Neuronal stem cell (in vitro differentiated cells): ENCODE measurements at regions not wholly inside any gene's neighbourhood (a gene's known extent, or its start where the extent isn't known, plus 50 kb on each side); places are given as distances from the start of the nearest gene placed in this dataset.

Source experiments
- DNase-seq: peaks from one replicate; pipeline ENCODE4 v3.0.0-alpha.2; 2013; ENCODE audit warnings: low spot score
- H2AFZ ChIP-seq: one replicate; pipeline ENCODE4 v1.6.1; 2013; ENCODE audit warnings: mild to moderate bottlenecking, low read length, inconsistent platforms
- H2AK5ac ChIP-seq: 2 replicates; pipeline ENCODE4 v1.6.1; 2013; ENCODE audit warnings: low read depth, mild to moderate bottlenecking, inconsistent platforms, low read length, moderate library complexity, mixed read lengths
- H2BK120ac ChIP-seq: 2 replicates; pipeline ENCODE4 v1.6.1; 2013; ENCODE audit warnings: low read depth, mild to moderate bottlenecking, inconsistent platforms, low read length, moderate library complexity, mixed read lengths
- H2BK12ac ChIP-seq: one replicate; pipeline ENCODE4 v1.6.1; 2013; ENCODE audit warnings: low read length, inconsistent platforms
- H2BK15ac ChIP-seq: 2 replicates; pipeline ENCODE4 v1.6.1; 2013; ENCODE audit warnings: mild to moderate bottlenecking, low read length, inconsistent platforms, mixed read lengths
- H2BK5ac ChIP-seq: one replicate; pipeline ENCODE4 v1.6.1; 2013; ENCODE audit warnings: inconsistent platforms, mild to moderate bottlenecking, low read length, moderate library complexity
- H3K14ac ChIP-seq: one replicate; pipeline ENCODE4 v1.6.1; 2013; ENCODE audit warnings: low read length, inconsistent platforms
- H3K18ac ChIP-seq: 2 replicates; pipeline ENCODE4 v1.6.1; 2013; ENCODE audit warnings: low read length, inconsistent platforms
- H3K23ac ChIP-seq: 2 replicates; pipeline ENCODE4 v1.6.1; 2013; ENCODE audit warnings: low read depth, mild to moderate bottlenecking, mixed read lengths, low read length, inconsistent platforms; ENCODE audit not compliant: poor library complexity
- H3K27ac ChIP-seq: replicated peaks from 3 replicates; pipeline ENCODE4 v1.5.1; 2013; ENCODE audit warnings: low read length, inconsistent platforms
- H3K27me3 ChIP-seq, 3 experiments: 2 replicates each; pipeline ENCODE4 v1.6.1; 2013; ENCODE audit warnings: low read length in 3 of 3, mild to moderate bottlenecking in 2 of 3, inconsistent platforms in 1 of 3, low read depth in 1 of 3, mixed read lengths in 1 of 3, moderate library complexity in 1 of 3; ENCODE audit not compliant: control insufficient read depth in 3 of 3, insufficient read depth in 3 of 3
- H3K36me3 ChIP-seq, 2 donors: replicated peaks in 1 of 2; 2 replicates each; pipeline ENCODE4 v1.6.1; 2013; ENCODE audit warnings: low read length in 2 of 2; ENCODE audit not compliant: control insufficient read depth in 2 of 2, insufficient read depth in 2 of 2
- H3K4ac ChIP-seq: 2 replicates; pipeline ENCODE4 v1.6.1; 2013; ENCODE audit warnings: inconsistent platforms, mild to moderate bottlenecking, low read length, moderate library complexity
- H3K4me1 ChIP-seq, 2 donors: 1 replicate in 1 of 2; 2 replicates in 1 of 2; pipeline ENCODE4 v1.6.1; 2013; ENCODE audit warnings: low read length in 2 of 2, low read depth in 1 of 2; ENCODE audit not compliant: control insufficient read depth in 2 of 2, insufficient read depth in 1 of 2
- H3K4me2 ChIP-seq: one replicate; pipeline ENCODE4 v1.6.1; 2013; ENCODE audit warnings: mild to moderate bottlenecking, low read length, inconsistent platforms; ENCODE audit not compliant: insufficient read depth, poor library complexity, severe bottlenecking
- H3K4me3 ChIP-seq, 2 donors: 2 replicates each; pipeline ENCODE4 v1.5.1; 2013; ENCODE audit warnings: low read length in 2 of 2, mild to moderate bottlenecking in 2 of 2, inconsistent platforms in 1 of 2, moderate library complexity in 1 of 2
- H3K79me1 ChIP-seq: one replicate; pipeline ENCODE4 v1.6.1; 2013; ENCODE audit warnings: low read depth, mild to moderate bottlenecking, inconsistent platforms, low read length, moderate library complexity
- H3K9ac ChIP-seq: one replicate; pipeline ENCODE4 v1.6.1; 2013; ENCODE audit warnings: mild to moderate bottlenecking, low read depth, low read length, inconsistent platforms; ENCODE audit not compliant: poor library complexity
- H3K9me3 ChIP-seq, 2 donors: replicated peaks in 1 of 2; 2 replicates each; pipeline versions ENCODE3 to v1.6.1; 2013; ENCODE audit warnings: low read length in 2 of 2, mild to moderate bottlenecking in 2 of 2, inconsistent platforms in 1 of 2, low read depth in 1 of 2, mixed read lengths in 1 of 2, moderate library complexity in 1 of 2; ENCODE audit not compliant: control insufficient read depth in 2 of 2, insufficient read depth in 1 of 2
- H4K8ac ChIP-seq: one replicate; pipeline ENCODE4 v1.6.1; 2013; ENCODE audit warnings: low read depth, mild to moderate bottlenecking, inconsistent platforms, low read length, moderate library complexity
- H4K91ac ChIP-seq: one replicate; pipeline ENCODE4 v1.6.1; 2013; ENCODE audit warnings: low read length, low read depth, mild to moderate bottlenecking, inconsistent platforms; ENCODE audit not compliant: poor library complexity
- WGBS, 2 donors: extraction: QIAGEN DNeasy Blood & Tissue Kit; methylation state at CpG; one replicate each; pipeline ENCODE4 v1.1.7; 2013; ENCODE audit warnings: missing lambda C conversion rate in 2 of 2, mixed read lengths in 1 of 2; ENCODE audit not compliant: insufficient read length in 2 of 2, insufficient replicate concordance in 1 of 2; ENCODE audit errors: extremely low coverage in 2 of 2; 5-methylcytosine and 5-hydroxymethylcytosine counted together

GRCh38 chr6:27078734-27079357, 168.7 kb upstream of the PRSS16 start:
- Histone ChIP-seq H4K91ac (no peak overlapping the region), H3K4ac (no peak overlapping the region), H2BK5ac (no peak overlapping the region), H3K23ac (no peak overlapping the region), H2BK15ac (no peak overlapping the region), H3K4me1 (peaks cover 0 to 1% of the 10 kb centered on the region in 2 donors), H3K14ac (no peak overlapping the region), H3K18ac (no peak overlapping the region), H3K27me3 (peaks cover 0 to 29% (median 4%) of the 10 kb centered on the region in 3 experiments), H3K4me2 (peak overlapping the region; percentile 48), H4K8ac (no peak overlapping the region), H2BK12ac (no peak overlapping the region), H3K9me3 (no peaks in the 10 kb centered on the region), H2AFZ (peak overlapping the region; percentile 61), H2AK5ac (no peak overlapping the region), H3K36me3 (no peaks in the 10 kb centered on the region), H2BK120ac (no peak overlapping the region), H3K4me3 (peak overlapping the region; percentile 10 to 67), H3K27ac (no peak overlapping the region), H3K9ac (no peak overlapping the region), H3K79me1 (no peaks in the 10 kb centered on the region)
- DNase-seq, result peak; percentile 57
- WGBS, 2 donors, result no CpG with 5 or more reads among the region's 9 CpGs

GRCh38 chr6:27081188-27081587, 166.3 kb upstream of the PRSS16 start:
- Histone ChIP-seq H3K4me2 (no peak overlapping the region), H2AK5ac (no peak overlapping the region), H3K4ac (no peak overlapping the region), H2BK5ac (no peak overlapping the region), H2BK120ac (no peak overlapping the region), H3K4me3 (no peak overlapping the region), H3K9me3 (no peaks in the 10 kb centered on the region), H4K8ac (no peak overlapping the region), H3K14ac (no peak overlapping the region), H3K27ac (no peak overlapping the region), H3K23ac (no peak overlapping the region), H4K91ac (no peak overlapping the region), H3K18ac (no peak overlapping the region), H3K36me3 (no peaks in the 10 kb centered on the region), H2AFZ (no peak overlapping the region), H2BK12ac (no peak overlapping the region), H3K79me1 (no peaks in the 10 kb centered on the region), H3K9ac (no peak overlapping the region), H3K4me1 (peaks cover 0 to 1% of the 10 kb centered on the region in 2 donors), H2BK15ac (no peak overlapping the region), H3K27me3 (peaks cover 0 to 29% (median 4%) of the 10 kb centered on the region in 3 experiments)
- DNase-seq, result no peak

GRCh38 chr6:27081931-27082330, 165.6 kb upstream of the PRSS16 start:
- no CpG with 5 or more reads among the region's 2 CpGs for WGBS, 2 donors
- DNase-seq, result no peak
- no peak overlapping the region for H2BK120ac ChIP-seq

GRCh38 chr6:27088068-27088467, 159.4 kb upstream of the PRSS16 start:
- Histone ChIP-seq H3K4me3 (no peak overlapping the region), H3K18ac (no peak overlapping the region), H3K79me1 (no peaks in the 10 kb centered on the region), H2BK15ac (no peak overlapping the region), H3K9ac (no peak overlapping the region), H2BK12ac (no peak overlapping the region), H3K27ac (no peak overlapping the region), H2BK120ac (no peak overlapping the region), H3K36me3 (no peaks in the 10 kb centered on the region), H4K91ac (no peak overlapping the region), H3K23ac (no peak overlapping the region), H2AFZ (no peak overlapping the region), H3K9me3 (no peaks in the 10 kb centered on the region), H3K14ac (no peak overlapping the region), H2BK5ac (no peak overlapping the region), H3K27me3 (peaks cover 0 to 44% (median 0%) of the 10 kb centered on the region in 3 experiments), H3K4me1 (no peaks in the 10 kb centered on the region), H3K4me2 (no peak overlapping the region), H3K4ac (no peak overlapping the region), H2AK5ac (no peak overlapping the region), H4K8ac (no peak overlapping the region)
- DNase-seq, result no peak

More at GRCh38 chr6:27081931-27082330, 165.6 kb upstream of the PRSS16 start:
- H3K4me3 ChIP-seq, result no peak overlapping the region
- H3K14ac ChIP-seq, result no peak overlapping the region
- H3K27ac ChIP-seq, result no peak overlapping the region
- H3K27me3 ChIP-seq, result peaks cover 0 to 29% (median 4%) of the 10 kb centered on the region in 3 experiments
- no peaks in the 10 kb centered on the region for H3K36me3 ChIP-seq
- H4K8ac ChIP-seq, result no peak overlapping the region
- H2AK5ac ChIP-seq, result no peak overlapping the region
- H3K4me2 ChIP-seq, result no peak overlapping the region
- H3K4me1 ChIP-seq, result peaks cover 0 to 1% of the 10 kb centered on the region in 2 donors
- H3K9ac ChIP-seq, result no peak overlapping the region
- no peak overlapping the region for H2BK12ac ChIP-seq
- H2BK15ac ChIP-seq, result no peak overlapping the region
- H3K79me1 ChIP-seq, result no peaks in the 10 kb centered on the region
- H2AFZ ChIP-seq, result no peak overlapping the region
- no peak overlapping the region for H3K4ac ChIP-seq
- H4K91ac ChIP-seq, result no peak overlapping the region
- H2BK5ac ChIP-seq, result no peak overlapping the region
- H3K18ac ChIP-seq, result no peak overlapping the region
- no peaks in the 10 kb centered on the region for H3K9me3 ChIP-seq
- H3K23ac ChIP-seq, result no peak overlapping the region
